ENCODE measurements at regions not wholly inside any gene's neighbourhood (a gene's known extent, or its start where the extent isn't known, plus 50 kb on each side); places are given as distances from the start of the nearest gene placed in this dataset.

GRCh38 chr15:93943586-93943985, 287.8 kb upstream of the MCTP2 start:
- no peaks in the 10 kb centered on the region for H4K20me1 ChIP-seq (ENCODE audit: insufficient read depth, low read length)

GRCh38 chr15:93942269-93942694, 289.1 kb upstream of the MCTP2 start:
- H3K4me1 ChIP-seq (ENCODE audit: insufficient read depth, low read length): peaks cover 22% of the 10 kb centered on the region
- peak; percentile 49; the same call in 2 of the 3 replicates for ATAC-seq (ENCODE audit: insufficient read depth, low read depth)
- H4K20me1 ChIP-seq (ENCODE audit: insufficient read depth, low read length): no peaks in the 10 kb centered on the region
- H3K27me3 ChIP-seq (ENCODE audit: insufficient read depth, low read length, poor library complexity): no peaks in the 10 kb centered on the region
- no peak overlapping the region for H3K4me3 ChIP-seq (ENCODE audit: low read depth in 1 of 2, low read length in 2 of 2)
- no peaks in the 10 kb centered on the region for H3K9me3 ChIP-seq (ENCODE audit: insufficient read depth, low read length, severe bottlenecking)
- H3K27ac ChIP-seq (ENCODE audit: low read length): peak overlapping the region; percentile 3
- no peak for DNase-seq
- TF ChIP-seq CTCF (IDR thresholded peaks at IDR 0.05; ENCODE audit: borderline replicate concordance, extremely low read depth, low read length, poor library complexity, severe bottlenecking): no peak
- TF ChIP-seq EZH2 (IDR thresholded peaks at IDR 0.05; ENCODE audit: borderline replicate concordance, low read depth, low read length, severe bottlenecking): no peak
- no peaks in the 10 kb centered on the region for H3K79me2 ChIP-seq (ENCODE audit: insufficient read depth, low read length)
- H3K9ac ChIP-seq (ENCODE audit: low read depth, low read length): no peak overlapping the region
- peak overlapping the region; percentile 14; the same call in 1 of the 2 replicates for H2AFZ ChIP-seq (ENCODE audit: low read depth, low read length)
- H3K4me2 ChIP-seq (ENCODE audit: insufficient read depth, low read length): no peak overlapping the region
- no peaks in the 10 kb centered on the region for H3K36me3 ChIP-seq (ENCODE audit: insufficient read depth, low read length)

More at GRCh38 chr15:93943586-93943985, 287.8 kb upstream of the MCTP2 start:
- Histone ChIP-seq H3K27me3 (ENCODE audit: insufficient read depth, low read length, poor library complexity) (no peaks in the 10 kb centered on the region), H3K9me3 (ENCODE audit: insufficient read depth, low read length, severe bottlenecking) (no peaks in the 10 kb centered on the region), H3K4me3 (ENCODE audit: low read depth in 1 of 2, low read length in 2 of 2) (no peak overlapping the region), H3K9ac (ENCODE audit: low read depth, low read length) (no peak overlapping the region), H3K36me3 (ENCODE audit: insufficient read depth, low read length) (no peaks in the 10 kb centered on the region), H3K4me2 (ENCODE audit: insufficient read depth, low read length) (no peak overlapping the region), H2AFZ (ENCODE audit: low read depth, low read length) (peak overlapping the region; percentile 62), H3K4me1 (ENCODE audit: insufficient read depth, low read length) (peaks cover 22% of the 10 kb centered on the region), H3K27ac (ENCODE audit: low read length) (peak overlapping the region; percentile 45), H3K79me2 (ENCODE audit: insufficient read depth, low read length) (no peaks in the 10 kb centered on the region)
- no peak for TF ChIP-seq EZH2 (IDR thresholded peaks at IDR 0.05; ENCODE audit: borderline replicate concordance, low read depth, low read length, severe bottlenecking)
- TF ChIP-seq CTCF (IDR thresholded peaks at IDR 0.05; ENCODE audit: borderline replicate concordance, extremely low read depth, low read length, poor library complexity, severe bottlenecking): no peak
- ATAC-seq (ENCODE audit: insufficient read depth, low read depth) (0 out of 3 replicates have a peak, but pooled peaks have one; percentile 29), DNase-seq (no peak)

GRCh38 chr15:93941697-93942096, 289.7 kb upstream of the MCTP2 start:
- Histone ChIP-seq H3K4me1 (ENCODE audit: insufficient read depth, low read length) (peaks cover 22% of the 10 kb centered on the region), H3K4me2 (ENCODE audit: insufficient read depth, low read length) (no peak overlapping the region), H3K79me2 (ENCODE audit: insufficient read depth, low read length) (no peaks in the 10 kb centered on the region), H3K9ac (ENCODE audit: low read depth, low read length) (no peak overlapping the region), H4K20me1 (ENCODE audit: insufficient read depth, low read length) (no peaks in the 10 kb centered on the region), H3K36me3 (ENCODE audit: insufficient read depth, low read length) (no peaks in the 10 kb centered on the region), H3K4me3 (ENCODE audit: low read depth in 1 of 2, low read length in 2 of 2) (no peak overlapping the region), H3K9me3 (ENCODE audit: insufficient read depth, low read length, severe bottlenecking) (no peaks in the 10 kb centered on the region), H3K27ac (ENCODE audit: low read length) (no peak overlapping the region), H3K27me3 (ENCODE audit: insufficient read depth, low read length, poor library complexity) (no peaks in the 10 kb centered on the region), H2AFZ (ENCODE audit: low read depth, low read length) (peak overlapping the region; percentile 14; the same call in 1 of the 2 replicates)
- DNase-seq: no peak
- no peak for ATAC-seq (ENCODE audit: insufficient read depth, low read depth)
- TF ChIP-seq EZH2 (IDR thresholded peaks at IDR 0.05; ENCODE audit: borderline replicate concordance, low read depth, low read length, severe bottlenecking) (no peak), CTCF (IDR thresholded peaks at IDR 0.05; ENCODE audit: borderline replicate concordance, extremely low read depth, low read length, poor library complexity, severe bottlenecking) (no peak)
